ENCODE measurements at regions not wholly inside any gene's neighbourhood (a gene's known extent, or its start where the extent isn't known, plus 50 kb on each side); places are given as distances from the start of the nearest gene placed in this dataset.

DNA sequence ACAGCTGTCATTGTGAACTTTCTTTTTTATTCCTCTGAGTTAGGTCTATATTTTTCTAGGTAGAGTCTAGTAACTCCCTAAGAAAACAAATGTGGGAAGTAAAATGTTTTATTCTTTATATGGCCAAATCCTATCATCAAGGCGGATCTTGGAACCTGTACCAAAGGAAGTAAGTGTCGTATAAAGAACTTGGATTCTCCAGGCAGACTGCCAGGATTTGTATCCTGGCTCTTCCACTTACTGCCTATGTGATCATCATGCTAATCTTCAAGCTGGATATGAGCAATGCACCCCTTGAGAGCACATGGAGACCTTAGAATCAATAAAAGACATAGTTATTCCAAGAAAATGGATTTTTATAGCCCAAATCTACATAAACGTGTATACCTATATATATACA lies 286.5 kb downstream of the PCDH17 start:
- no peak overlapping the region for H3K27ac ChIP-seq
- no peaks in the 10 kb centered on the region for H3K36me3 ChIP-seq
- no peaks in the 10 kb centered on the region for H3K4me1 ChIP-seq
- H3K27me3 ChIP-seq: no peaks in the 10 kb centered on the region
- ATAC-seq (no peak), DNase-seq (no peak)
- H3K4me3 ChIP-seq: no peak overlapping the region
- intact Hi-C loops (cut with DNase I): no loop called here
- no peaks in the 10 kb centered on the region for H3K9me3 ChIP-seq
- TF ChIP-seq, protein P1, sequence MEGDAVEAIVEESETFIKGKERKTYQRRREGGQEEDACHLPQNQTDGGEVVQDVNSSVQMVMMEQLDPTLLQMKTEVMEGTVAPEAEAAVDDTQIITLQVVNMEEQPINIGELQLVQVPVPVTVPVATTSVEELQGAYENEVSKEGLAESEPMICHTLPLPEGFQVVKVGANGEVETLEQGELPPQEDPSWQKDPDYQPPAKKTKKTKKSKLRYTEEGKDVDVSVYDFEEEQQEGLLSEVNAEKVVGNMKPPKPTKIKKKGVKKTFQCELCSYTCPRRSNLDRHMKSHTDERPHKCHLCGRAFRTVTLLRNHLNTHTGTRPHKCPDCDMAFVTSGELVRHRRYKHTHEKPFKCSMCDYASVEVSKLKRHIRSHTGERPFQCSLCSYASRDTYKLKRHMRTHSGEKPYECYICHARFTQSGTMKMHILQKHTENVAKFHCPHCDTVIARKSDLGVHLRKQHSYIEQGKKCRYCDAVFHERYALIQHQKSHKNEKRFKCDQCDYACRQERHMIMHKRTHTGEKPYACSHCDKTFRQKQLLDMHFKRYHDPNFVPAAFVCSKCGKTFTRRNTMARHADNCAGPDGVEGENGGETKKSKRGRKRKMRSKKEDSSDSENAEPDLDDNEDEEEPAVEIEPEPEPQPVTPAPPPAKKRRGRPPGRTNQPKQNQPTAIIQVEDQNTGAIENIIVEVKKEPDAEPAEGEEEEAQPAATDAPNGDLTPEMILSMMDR (IDR thresholded peaks at IDR 0.05): no peak

DNA sequence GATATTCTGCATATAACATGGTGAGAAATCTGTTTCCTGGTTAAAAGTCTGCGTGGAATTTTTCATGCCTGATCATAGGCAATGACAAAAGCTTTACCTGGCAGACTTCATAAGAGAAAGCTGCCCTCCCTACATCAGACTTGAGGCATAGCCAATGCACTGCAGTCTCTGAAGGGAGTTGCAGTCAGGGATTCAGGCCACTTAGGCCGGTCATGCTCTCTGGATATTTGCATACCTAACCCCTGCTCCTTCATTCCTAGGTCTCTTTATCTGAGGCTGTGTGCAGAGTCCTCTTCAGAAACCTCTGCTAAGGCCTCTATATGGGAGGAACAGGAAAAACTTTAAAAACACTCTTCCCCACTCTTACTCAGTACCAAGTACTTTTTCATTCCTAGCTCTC lies 287.4 kb downstream of the PCDH17 start:
- Histone ChIP-seq H3K4me3 (no peak overlapping the region), H3K27me3 (no peaks in the 10 kb centered on the region), H3K9me3 (no peaks in the 10 kb centered on the region), H3K4me1 (no peaks in the 10 kb centered on the region), H3K27ac (no peak overlapping the region), H3K36me3 (no peaks in the 10 kb centered on the region)
- no peak for ATAC-seq
- no peak for DNase-seq
- TF ChIP-seq, protein P1 (IDR thresholded peaks at IDR 0.05): no peak
- intact Hi-C loops (cut with DNase I): no loop called here

DNA sequence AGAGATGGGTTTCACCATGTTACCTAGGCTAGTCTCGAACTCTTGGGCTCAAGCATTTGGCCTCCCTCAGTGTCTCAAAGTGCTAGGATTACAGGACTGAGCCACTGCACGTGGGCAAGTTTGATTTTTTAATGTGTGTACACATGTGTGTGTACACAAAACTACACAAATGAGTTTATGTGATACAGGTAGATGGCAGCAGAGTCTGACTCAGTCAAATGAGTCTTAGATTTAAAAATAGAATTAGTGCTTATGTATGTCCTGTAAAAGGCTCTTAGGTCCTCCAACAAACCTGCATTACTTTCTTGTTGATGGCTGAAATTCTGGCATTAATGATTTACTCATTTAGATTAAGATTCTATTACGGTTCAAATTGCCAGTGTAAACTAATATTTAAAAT lies 293.7 kb downstream of the PCDH17 start:
- H3K27me3 ChIP-seq: no peaks in the 10 kb centered on the region
- ATAC-seq (no peak), DNase-seq (no peak)
- H3K36me3 ChIP-seq: no peaks in the 10 kb centered on the region
- no peak overlapping the region for H3K27ac ChIP-seq
- H3K9me3 ChIP-seq: no peaks in the 10 kb centered on the region
- intact Hi-C loops (cut with DNase I): no loop called here
- H3K4me3 ChIP-seq: no peak overlapping the region
- TF ChIP-seq, protein P1 (IDR thresholded peaks at IDR 0.05): no peak
- H3K4me1 ChIP-seq: no peaks in the 10 kb centered on the region

DNA sequence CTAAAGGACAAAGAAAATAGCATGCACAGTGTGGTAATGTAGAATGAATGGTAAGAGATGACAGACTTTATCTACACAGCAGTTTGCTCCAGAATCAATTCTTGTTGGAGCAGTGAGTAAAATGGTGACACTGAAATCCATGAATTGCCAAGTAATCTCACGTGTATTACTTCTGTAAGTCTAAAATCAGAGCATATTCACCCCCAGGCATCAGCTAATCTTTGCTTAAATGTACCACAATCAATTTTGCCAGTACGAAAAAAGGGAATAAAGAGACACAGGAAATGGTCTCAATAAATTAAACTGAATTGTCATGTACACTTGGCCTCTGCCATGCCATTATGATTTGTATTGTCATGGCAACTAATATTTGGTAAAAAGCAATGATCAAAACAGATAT lies 294.2 kb downstream of the PCDH17 start:
- no peak for DNase-seq
- intact Hi-C loops (cut with DNase I): no loop called here
- H3K4me1 ChIP-seq: no peaks in the 10 kb centered on the region
- no peak overlapping the region for H3K4me3 ChIP-seq
- ATAC-seq: no peak
- no peak overlapping the region for H3K27ac ChIP-seq
- H3K36me3 ChIP-seq: no peaks in the 10 kb centered on the region
- TF ChIP-seq, protein P1 (IDR thresholded peaks at IDR 0.05): no peak
- no peaks in the 10 kb centered on the region for H3K9me3 ChIP-seq
- H3K27me3 ChIP-seq: no peaks in the 10 kb centered on the region

DNA sequence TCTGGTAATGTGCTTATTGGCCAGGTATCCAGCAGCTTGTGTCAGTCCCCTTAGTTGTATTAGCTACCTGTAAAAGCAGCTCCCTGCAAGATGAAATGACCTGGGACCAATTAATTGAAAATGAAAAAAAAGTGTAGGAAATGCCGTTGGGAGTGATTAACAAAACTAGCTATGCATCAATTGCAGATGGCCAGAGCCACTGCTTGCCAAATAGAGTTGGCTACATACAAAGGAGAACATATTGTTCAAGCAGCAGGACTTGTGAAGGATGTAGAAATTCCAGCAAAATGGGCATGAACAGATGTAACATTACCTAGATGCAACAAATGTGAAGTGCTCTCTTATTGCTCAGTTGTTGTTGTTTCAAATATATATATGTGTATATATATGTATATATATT lies 300.5 kb downstream of the PCDH17 start:
- Histone ChIP-seq H3K4me1 (no peaks in the 10 kb centered on the region), H3K27ac (no peak overlapping the region), H3K27me3 (no peaks in the 10 kb centered on the region), H3K4me3 (no peak overlapping the region), H3K36me3 (no peaks in the 10 kb centered on the region), H3K9me3 (no peaks in the 10 kb centered on the region)
- TF ChIP-seq, protein P1 (IDR thresholded peaks at IDR 0.05): no peak
- DNase-seq (no peak), ATAC-seq (no peak)
- intact Hi-C loops (cut with DNase I): no loop called here

DNA sequence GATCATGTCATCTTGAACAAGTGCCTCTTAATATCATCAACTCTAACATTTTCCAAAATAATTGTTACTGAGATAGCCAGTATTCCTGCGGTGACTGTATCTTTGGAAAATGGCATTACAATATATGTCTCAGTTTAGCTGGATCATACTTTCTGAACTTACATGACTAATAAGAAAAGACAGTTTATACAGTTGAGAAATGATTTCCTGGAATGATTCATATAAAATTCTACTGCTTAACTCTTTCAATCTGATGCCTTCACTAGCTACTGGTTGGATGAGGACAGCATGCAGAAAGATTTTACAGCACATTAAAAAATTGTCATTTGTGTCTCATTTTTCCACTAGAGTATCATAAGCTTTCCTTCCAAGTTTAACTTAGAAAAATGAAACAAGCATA lies 302.1 kb downstream of the PCDH17 start:
- TF ChIP-seq, protein P1 (IDR thresholded peaks at IDR 0.05): no peak
- no peaks in the 10 kb centered on the region for H3K36me3 ChIP-seq
- no peaks in the 10 kb centered on the region for H3K4me1 ChIP-seq
- DNase-seq (no peak), ATAC-seq (no peak)
- no peaks in the 10 kb centered on the region for H3K9me3 ChIP-seq
- H3K4me3 ChIP-seq: no peak overlapping the region
- H3K27me3 ChIP-seq: no peaks in the 10 kb centered on the region
- intact Hi-C loops (cut with DNase I): no loop called here
- H3K27ac ChIP-seq: no peak overlapping the region

Measured in upper lobe of right lung (tissue), 1 donor.